Cardiac fibroblast (primary cell): ENCODE measurements at regions not wholly inside any gene's neighbourhood (a gene's known extent, or its start where the extent isn't known, plus 50 kb on each side); places are given as distances from the start of the nearest gene placed in this dataset.

Experiments used
- DNase-seq, 2 donors: peaks; one replicate each; pipeline versions ENCODE4 v3.0.0 to v3.0.0-alpha.2; 2010; ENCODE audit warnings: low read depth in 2 of 2
- H3K4me3 ChIP-seq, 2 donors: replicated peaks in 1 of 2; 1 replicate in 1 of 2; 2 replicates in 1 of 2; pipeline ENCODE4 v1.5.1; 2011; ENCODE audit warnings: low read depth in 2 of 2, low read length in 2 of 2, mild to moderate bottlenecking in 2 of 2, moderate library complexity in 1 of 2
- TF ChIP-seq, protein P1 (sequence below): IDR thresholded peaks from one replicate; pipeline ENCODE4 v1.5.1; 2011; ENCODE audit warnings: low read depth, mild to moderate bottlenecking, low read length, inconsistent platforms

- no peak overlapping the region for H3K4me3 ChIP-seq
- no peak for DNase-seq
- TF ChIP-seq, protein P1, sequence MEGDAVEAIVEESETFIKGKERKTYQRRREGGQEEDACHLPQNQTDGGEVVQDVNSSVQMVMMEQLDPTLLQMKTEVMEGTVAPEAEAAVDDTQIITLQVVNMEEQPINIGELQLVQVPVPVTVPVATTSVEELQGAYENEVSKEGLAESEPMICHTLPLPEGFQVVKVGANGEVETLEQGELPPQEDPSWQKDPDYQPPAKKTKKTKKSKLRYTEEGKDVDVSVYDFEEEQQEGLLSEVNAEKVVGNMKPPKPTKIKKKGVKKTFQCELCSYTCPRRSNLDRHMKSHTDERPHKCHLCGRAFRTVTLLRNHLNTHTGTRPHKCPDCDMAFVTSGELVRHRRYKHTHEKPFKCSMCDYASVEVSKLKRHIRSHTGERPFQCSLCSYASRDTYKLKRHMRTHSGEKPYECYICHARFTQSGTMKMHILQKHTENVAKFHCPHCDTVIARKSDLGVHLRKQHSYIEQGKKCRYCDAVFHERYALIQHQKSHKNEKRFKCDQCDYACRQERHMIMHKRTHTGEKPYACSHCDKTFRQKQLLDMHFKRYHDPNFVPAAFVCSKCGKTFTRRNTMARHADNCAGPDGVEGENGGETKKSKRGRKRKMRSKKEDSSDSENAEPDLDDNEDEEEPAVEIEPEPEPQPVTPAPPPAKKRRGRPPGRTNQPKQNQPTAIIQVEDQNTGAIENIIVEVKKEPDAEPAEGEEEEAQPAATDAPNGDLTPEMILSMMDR, result no peak
Measured at GRCh38 chr5:23035555-23036090, 182.5 kb upstream of the CDH12 start.

- TF ChIP-seq, protein P1, result no peak
- DNase-seq, result no peak
- no peak overlapping the region for H3K4me3 ChIP-seq
Measured at GRCh38 chr5:23033864-23034263, 180.7 kb upstream of the CDH12 start.

DNA sequence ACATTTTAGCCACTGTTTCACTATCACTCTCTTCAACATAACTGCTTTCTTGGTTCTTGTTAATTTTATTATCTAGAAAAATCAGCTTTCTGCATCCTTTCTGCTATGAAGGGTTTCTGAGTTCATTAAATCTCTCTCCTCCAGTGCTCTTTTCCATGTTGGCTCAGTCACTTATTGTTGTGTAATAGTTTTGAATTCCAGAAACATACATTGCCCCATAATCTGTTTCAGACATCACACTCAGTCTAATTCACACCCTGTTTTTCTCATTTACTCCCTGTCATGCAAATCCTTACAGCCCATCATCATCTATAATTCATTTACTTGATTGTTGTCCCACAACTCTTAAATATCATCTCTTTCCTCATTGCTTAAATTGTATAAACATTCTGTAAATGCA lies 176.1 kb upstream of the CDH12 start:
- no peak for DNase-seq
- H3K4me3 ChIP-seq, result no peak overlapping the region
- TF ChIP-seq, protein P1, result no peak

DNA sequence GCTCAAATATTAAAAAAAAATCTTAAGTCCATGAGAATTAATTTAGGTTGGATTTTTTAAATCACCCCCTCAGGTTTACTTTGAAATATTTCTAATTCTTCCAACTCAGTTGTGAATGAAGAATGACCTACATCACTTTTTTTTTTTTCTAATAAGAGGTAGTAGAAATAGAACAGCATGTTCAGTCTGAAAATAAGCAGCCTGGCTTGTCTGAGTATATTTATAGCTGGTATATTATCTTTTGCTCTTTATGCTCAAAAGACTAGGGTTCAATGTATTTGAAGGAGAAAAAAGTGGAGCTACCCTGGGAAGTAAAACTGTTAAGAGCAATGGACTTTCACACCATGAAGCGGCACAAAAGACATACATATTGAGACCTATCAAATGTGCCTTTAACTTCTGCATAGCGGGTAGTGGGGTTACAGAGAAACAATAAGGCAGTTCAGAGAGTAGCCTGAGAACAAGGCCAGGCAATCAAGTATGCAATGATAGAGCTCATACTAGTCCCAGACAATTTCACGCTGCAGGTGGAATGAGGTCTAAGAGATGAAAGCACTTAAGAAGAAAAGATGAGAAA lies 175.4 kb upstream of the CDH12 start:
- DNase-seq, result no peak
- no peak overlapping the region for H3K4me3 ChIP-seq

GRCh38 chr5:23027830-23028229 lies 174.7 kb upstream of the CDH12 start:
- no peak overlapping the region for H3K4me3 ChIP-seq
- no peak for DNase-seq
- TF ChIP-seq, protein P1, result no peak

More for the DNA sequence above, 175.4 kb upstream of the CDH12 start:
- TF ChIP-seq, protein P1, result no peak

GRCh38 chr5:23027331-23027730 lies 174.2 kb upstream of the CDH12 start:
- DNase-seq, result peak in 1 of 2 donors; percentile 0
- TF ChIP-seq, protein P1, result no peak
- H3K4me3 ChIP-seq, result no peak overlapping the region
